ENCODE measurements at regions not wholly inside any gene's neighbourhood (a gene's known extent, or its start where the extent isn't known, plus 50 kb on each side); places are given as distances from the start of the nearest gene placed in this dataset.

DNA sequence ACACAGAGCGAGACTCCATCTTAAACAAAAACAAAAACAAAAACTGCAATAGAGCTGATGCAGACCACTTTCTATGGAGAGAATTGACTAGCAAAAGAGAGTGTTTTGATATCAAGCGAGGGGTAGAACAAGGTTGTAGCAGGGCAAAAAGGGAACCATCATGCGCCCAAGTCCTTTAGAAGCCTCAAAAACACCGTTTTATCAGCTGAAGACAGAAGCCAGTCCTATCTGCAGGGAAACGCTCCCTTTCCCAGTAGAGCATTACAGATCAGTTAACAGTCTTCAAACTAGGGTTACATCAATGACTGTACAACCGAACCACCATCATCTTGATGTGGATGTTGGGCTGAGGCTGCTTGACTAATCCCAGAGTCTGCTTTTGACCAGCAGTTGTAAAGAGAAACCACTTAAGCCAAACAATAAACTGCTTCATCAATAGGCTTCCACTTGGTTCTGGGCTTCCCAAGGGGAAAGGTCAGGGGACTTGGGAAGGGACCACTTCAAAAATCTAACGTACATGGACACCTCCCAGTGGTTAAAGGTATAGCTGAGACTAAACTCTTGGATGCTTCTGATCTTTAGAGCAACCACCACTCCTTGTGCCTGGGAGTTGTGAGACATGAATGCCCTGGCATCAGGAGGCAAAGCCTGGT, 59.6 kb upstream of the SPDEF start:
- 83 to 94% (median 89%) methylated on average over 7 of the region's 7 CpGs for WGBS, 5 donors
- Histone ChIP-seq H3K36me3 (peaks cover 0 to 14% (median 5%) of the 10 kb centered on the region in 4 donors), H3K9me3 (no peaks in the 10 kb centered on the region), H3K4me3 (no peak overlapping the region), H3K27me3 (no peaks in the 10 kb centered on the region), H3K27ac (no peak overlapping the region), H3K4me1 (peaks cover 0 to 12% (median 5%) of the 10 kb centered on the region in 4 donors)
- DNase-seq = no peak
- intact Hi-C loops (cut with DNase I; ENCODE audit: low total_unique reads) = no loop called here
- no peak for TF ChIP-seq POLR2AphosphoS5 (IDR thresholded peaks at IDR 0.05)
- no peak for TF ChIP-seq POLR2A (IDR thresholded peaks at IDR 0.05)
- TF ChIP-seq EP300 (IDR thresholded peaks at IDR 0.05) = no peak
- TF ChIP-seq, protein P1, sequence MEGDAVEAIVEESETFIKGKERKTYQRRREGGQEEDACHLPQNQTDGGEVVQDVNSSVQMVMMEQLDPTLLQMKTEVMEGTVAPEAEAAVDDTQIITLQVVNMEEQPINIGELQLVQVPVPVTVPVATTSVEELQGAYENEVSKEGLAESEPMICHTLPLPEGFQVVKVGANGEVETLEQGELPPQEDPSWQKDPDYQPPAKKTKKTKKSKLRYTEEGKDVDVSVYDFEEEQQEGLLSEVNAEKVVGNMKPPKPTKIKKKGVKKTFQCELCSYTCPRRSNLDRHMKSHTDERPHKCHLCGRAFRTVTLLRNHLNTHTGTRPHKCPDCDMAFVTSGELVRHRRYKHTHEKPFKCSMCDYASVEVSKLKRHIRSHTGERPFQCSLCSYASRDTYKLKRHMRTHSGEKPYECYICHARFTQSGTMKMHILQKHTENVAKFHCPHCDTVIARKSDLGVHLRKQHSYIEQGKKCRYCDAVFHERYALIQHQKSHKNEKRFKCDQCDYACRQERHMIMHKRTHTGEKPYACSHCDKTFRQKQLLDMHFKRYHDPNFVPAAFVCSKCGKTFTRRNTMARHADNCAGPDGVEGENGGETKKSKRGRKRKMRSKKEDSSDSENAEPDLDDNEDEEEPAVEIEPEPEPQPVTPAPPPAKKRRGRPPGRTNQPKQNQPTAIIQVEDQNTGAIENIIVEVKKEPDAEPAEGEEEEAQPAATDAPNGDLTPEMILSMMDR (IDR thresholded peaks at IDR 0.05) = no peak

DNA sequence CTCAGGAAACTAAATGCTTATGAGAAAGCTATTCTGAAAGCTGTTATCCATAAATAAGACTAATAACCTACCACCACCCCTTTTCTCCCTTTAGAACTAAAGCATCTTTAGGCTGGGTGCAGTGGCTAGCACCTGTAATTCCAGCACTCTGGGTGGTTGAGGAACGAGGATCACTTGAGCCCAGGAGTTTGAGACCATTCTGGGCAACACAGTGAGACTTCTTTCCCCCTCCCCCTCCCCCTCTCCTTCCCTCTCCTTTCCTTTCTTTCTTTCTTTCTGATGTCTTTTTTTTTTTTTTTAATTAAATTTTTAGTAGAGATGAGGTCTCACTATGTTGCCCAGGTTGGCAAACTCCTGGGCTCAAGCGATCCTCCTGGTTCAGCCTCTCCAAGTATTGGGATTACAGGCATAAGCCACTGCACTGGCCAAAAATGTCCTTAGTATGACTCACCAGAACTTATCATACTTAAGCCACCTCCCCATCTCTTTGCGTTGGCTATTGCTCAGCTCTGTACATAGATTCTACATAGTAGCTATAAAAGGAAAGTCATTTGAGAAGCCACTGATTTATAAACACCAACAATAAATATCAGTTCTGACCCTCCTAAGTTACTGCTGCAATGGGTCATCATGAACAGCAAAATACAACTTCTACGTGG, 54.8 kb upstream of the SPDEF start:
- Histone ChIP-seq H3K27ac (peak overlapping the region in 3 of 5 donors; percentile 33 to 75 (median 37)), H3K9me3 (no peaks in the 10 kb centered on the region), H3K4me1 (peaks cover 0 to 42% (median 20%) of the 10 kb centered on the region in 4 donors), H3K4me3 (no peak overlapping the region), H3K36me3 (peaks cover 7 to 18% (median 14%) of the 10 kb centered on the region in 4 donors), H3K27me3 (no peaks in the 10 kb centered on the region)
- WGBS, 5 donors = 34 to 55% (median 43%) methylated on average over 4 of the region's 4 CpGs
- peak; percentile 32 to 61 for DNase-seq
- intact Hi-C loops (cut with DNase I; ENCODE audit: low total_unique reads) = no loop called here
- no peak for TF ChIP-seq POLR2A (IDR thresholded peaks at IDR 0.05)
- peak in 1 of 3 donors; percentile 70 for TF ChIP-seq POLR2AphosphoS5 (IDR thresholded peaks at IDR 0.05)
- TF ChIP-seq EP300 (IDR thresholded peaks at IDR 0.05) = no peak

DNA sequence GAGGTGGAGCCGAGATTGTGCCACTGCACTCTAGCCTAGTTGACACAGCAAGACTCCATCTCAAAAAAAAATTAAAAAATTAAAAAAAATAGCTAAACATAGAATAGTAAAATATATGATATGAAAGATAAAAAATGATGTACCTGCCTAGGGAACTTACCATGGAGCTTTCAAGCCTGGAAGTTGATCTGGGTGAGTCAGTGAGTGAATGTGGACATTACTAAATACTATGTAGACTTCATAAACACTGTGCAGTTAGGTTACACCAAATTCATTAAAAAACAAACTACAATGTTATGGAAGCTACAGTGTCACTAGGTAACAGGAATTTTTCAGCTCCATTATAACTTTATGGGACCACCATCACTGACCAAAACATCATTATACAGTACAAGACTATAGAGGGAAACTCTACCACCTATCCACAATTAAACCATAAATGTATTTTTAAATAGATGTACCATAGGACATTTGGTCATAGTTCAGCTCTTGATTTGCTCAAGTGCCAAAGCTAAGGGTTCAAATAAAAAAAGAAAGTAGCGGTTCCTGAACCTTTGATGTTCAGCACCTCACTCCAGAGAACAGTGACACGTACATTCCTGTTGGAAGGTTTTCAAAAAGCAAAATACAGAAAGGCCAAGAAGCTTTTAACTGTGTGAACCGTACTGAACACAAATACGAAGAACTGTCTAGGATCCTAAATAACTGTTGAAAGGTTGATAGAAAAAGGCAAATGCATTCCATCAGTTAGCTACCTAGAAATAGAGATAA, 52.4 kb upstream of the SPDEF start:
- Histone ChIP-seq H3K4me1 (peaks cover 0 to 46% (median 22%) of the 10 kb centered on the region in 4 donors), H3K4me3 (no peak overlapping the region), H3K9me3 (no peaks in the 10 kb centered on the region), H3K27me3 (no peaks in the 10 kb centered on the region), H3K36me3 (peaks cover 16 to 34% (median 27%) of the 10 kb centered on the region in 4 donors), H3K27ac (peak overlapping the region in 2 of 5 donors; percentile 39 to 58)
- intact Hi-C loops (cut with DNase I; ENCODE audit: low total_unique reads) = loop anchor here (5.0 kb wide), 1 partner anchor 81 kb away; no protein-coding TSS in a partner anchor
- TF ChIP-seq, protein P1 (IDR thresholded peaks at IDR 0.05) = no peak
- TF ChIP-seq POLR2AphosphoS5 (IDR thresholded peaks at IDR 0.05) (no peak), EP300 (IDR thresholded peaks at IDR 0.05) (no peak), POLR2A (IDR thresholded peaks at IDR 0.05) (no peak)
- WGBS, 5 donors = 46 to 67% (median 54%) methylated on average over 5 of the region's 5 CpGs
- DNase-seq = no peak

DNA sequence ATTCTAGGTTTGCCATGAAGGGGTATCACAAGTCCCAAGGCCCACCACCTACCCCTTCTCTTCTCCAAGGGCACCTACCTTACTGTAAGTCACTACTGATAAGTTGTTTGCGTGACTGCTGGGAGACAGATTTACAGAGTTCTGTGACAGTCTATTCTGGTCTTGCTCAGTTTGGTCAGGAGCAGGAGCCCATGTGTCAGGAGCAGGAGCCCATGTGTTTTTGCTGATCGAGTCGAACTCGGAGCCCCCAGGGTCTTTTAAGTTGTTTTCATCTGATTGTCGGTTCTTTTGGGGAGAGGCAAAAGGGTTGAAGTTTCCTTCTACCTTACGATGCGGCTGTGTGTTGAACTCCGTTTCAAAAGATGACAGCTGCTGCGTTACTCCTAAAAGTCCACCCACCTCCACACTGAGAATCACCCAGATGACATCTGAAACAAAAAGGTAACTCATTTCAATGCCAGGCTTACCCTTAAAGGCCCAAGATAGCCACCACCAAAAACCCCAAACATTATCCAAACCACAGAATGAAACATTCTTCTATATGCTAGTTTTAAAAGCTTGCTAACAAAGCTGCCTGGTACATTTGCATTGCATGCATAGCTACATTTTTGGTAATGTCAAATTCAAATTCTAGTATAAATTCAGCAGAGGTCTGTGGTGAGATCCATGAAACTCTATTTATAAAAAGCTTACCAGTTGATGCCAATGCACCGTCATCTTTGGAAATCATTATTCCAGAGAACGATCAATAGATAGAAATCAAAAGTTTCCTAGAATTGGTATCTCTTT, 50.5 kb upstream of the SPDEF start:
- H3K4me3 ChIP-seq = no peak overlapping the region
- H3K4me1 ChIP-seq = peaks cover 0 to 60% (median 39%) of the 10 kb centered on the region in 4 donors
- TF ChIP-seq POLR2AphosphoS5 (IDR thresholded peaks at IDR 0.05) (no peak), POLR2A (IDR thresholded peaks at IDR 0.05) (no peak), EP300 (IDR thresholded peaks at IDR 0.05) (no peak)
- TF ChIP-seq, protein P1 (IDR thresholded peaks at IDR 0.05) = no peak
- no peak for DNase-seq
- no peak overlapping the region for H3K27ac ChIP-seq
- no peaks in the 10 kb centered on the region for H3K9me3 ChIP-seq
- no peaks in the 10 kb centered on the region for H3K27me3 ChIP-seq
- intact Hi-C loops (cut with DNase I; ENCODE audit: low total_unique reads) = loop anchor here (5.0 kb wide), 1 partner anchor 79 kb away; no protein-coding TSS in a partner anchor
- H3K36me3 ChIP-seq = peaks cover 16 to 38% (median 27%) of the 10 kb centered on the region in 4 donors
- 92 to 95% (median 93%) methylated on average over 10 to 11 of the region's 11 CpGs for WGBS, 5 donors
